Fibroblast of gingiva (primary cell): ENCODE measurements at regions not wholly inside any gene's neighbourhood (a gene's known extent, or its start where the extent isn't known, plus 50 kb on each side); places are given as distances from the start of the nearest gene placed in this dataset.
A peak's percentile ranks its signal among the peaks of the same experiment; 100 is the strongest.

Experiments
- DNase-seq: peaks from one replicate; pipeline ENCODE4 v3.0.0-alpha.2; 2011; ENCODE audit warnings: low read depth

- no peak for DNase-seq
Measured at GRCh38 chr10:31583293-31583692, 264.3 kb downstream of the ZEB1 start.

GRCh38 chr10:31582365-31583052 is 263.5 kb downstream of the ZEB1 start:
- DNase-seq: peak; percentile 26

- DNase-seq: no peak
Measured at GRCh38 chr10:31581741-31582323, 262.8 kb downstream of the ZEB1 start.

GRCh38 chr10:31580646-31581045 is 261.6 kb downstream of the ZEB1 start:
- DNase-seq: no peak
